Esophagus muscularis mucosa (tissue), 3 donors: ENCODE measurements at regions not wholly inside any gene's neighbourhood (a gene's known extent, or its start where the extent isn't known, plus 50 kb on each side); places are given as distances from the start of the nearest gene placed in this dataset.

ENCODE experiments used
- POLR2AphosphoS5 ChIP-seq, 2 donors: sonication (generic); formaldehyde crosslinking; IDR thresholded peaks; one replicate each; pipeline ENCODE4 v1.6.1; 2017; ENCODE audit warnings: antibody characterized with exemption in 2 of 2
- TF ChIP-seq, protein P1 (sequence below), 3 experiments: fragments of 200-600 bp in 2 of 3; fragments of 450-650 bp in 1 of 3; sonication (generic) in 2 of 3; IDR thresholded peaks; one replicate each; pipeline ENCODE4 v1.5.1; 2017 to 2019; ENCODE audit warnings: antibody characterized with exemption in 3 of 3, mild to moderate bottlenecking in 2 of 3, moderate library complexity in 1 of 3

DNA sequence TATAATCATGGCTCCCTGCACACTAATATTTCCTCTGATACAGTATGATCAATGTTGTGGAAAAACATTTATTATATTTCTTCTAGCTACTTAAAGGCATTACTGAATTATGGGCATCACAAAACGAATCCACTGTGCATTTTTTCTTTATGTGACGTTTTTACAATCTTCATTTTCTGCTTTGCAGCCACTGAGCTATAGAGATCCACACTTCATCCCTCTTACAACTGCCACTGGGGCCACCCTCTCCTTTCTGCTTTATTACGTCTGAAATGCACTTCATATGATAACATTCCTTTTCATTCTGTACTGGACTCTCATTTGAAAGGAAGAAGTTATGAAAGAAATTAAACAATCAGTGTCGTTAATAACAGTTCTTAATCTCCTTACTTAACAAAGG lies 394.5 kb upstream of the HNRNPA3 start:
- TF ChIP-seq POLR2AphosphoS5 (IDR thresholded peaks at IDR 0.05) = no peak
- TF ChIP-seq, protein P1, sequence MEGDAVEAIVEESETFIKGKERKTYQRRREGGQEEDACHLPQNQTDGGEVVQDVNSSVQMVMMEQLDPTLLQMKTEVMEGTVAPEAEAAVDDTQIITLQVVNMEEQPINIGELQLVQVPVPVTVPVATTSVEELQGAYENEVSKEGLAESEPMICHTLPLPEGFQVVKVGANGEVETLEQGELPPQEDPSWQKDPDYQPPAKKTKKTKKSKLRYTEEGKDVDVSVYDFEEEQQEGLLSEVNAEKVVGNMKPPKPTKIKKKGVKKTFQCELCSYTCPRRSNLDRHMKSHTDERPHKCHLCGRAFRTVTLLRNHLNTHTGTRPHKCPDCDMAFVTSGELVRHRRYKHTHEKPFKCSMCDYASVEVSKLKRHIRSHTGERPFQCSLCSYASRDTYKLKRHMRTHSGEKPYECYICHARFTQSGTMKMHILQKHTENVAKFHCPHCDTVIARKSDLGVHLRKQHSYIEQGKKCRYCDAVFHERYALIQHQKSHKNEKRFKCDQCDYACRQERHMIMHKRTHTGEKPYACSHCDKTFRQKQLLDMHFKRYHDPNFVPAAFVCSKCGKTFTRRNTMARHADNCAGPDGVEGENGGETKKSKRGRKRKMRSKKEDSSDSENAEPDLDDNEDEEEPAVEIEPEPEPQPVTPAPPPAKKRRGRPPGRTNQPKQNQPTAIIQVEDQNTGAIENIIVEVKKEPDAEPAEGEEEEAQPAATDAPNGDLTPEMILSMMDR (IDR thresholded peaks at IDR 0.05) = no peak
